SKM-1 (cell line): ENCODE measurements at regions not wholly inside any gene's neighbourhood (a gene's known extent, or its start where the extent isn't known, plus 50 kb on each side); places are given as distances from the start of the nearest gene placed in this dataset.

Experiments used
- DNase-seq: peaks from one replicate; lab custom pipeline; 2025; ENCODE audit not compliant: unreplicated experiment; lab: John Stamatoyannopoulos, UW

GRCh38 chr11:19595840-19596751, 116.5 kb upstream of the NAV2 start:
- DNase-seq = no peak

GRCh38 chr11:19595499-19595839, 117.2 kb upstream of the NAV2 start:
- DNase-seq = no peak

GRCh38 chr11:19594326-19594725, 118.3 kb upstream of the NAV2 start:
- no peak for DNase-seq

GRCh38 chr11:19592842-19593241, 119.8 kb upstream of the NAV2 start:
- DNase-seq = no peak

- DNase-seq = no peak
These were observed 122.9 kb upstream of the NAV2 start for GRCh38 chr11:19589567-19590260.

GRCh38 chr11:19587979-19588378, 124.7 kb upstream of the NAV2 start:
- DNase-seq = no peak

GRCh38 chr11:19580646-19581045, 132.0 kb upstream of the NAV2 start:
- no peak for DNase-seq

- no peak for DNase-seq
These were observed 132.7 kb upstream of the NAV2 start for GRCh38 chr11:19579957-19580356.

- no peak for DNase-seq
These were observed 133.8 kb upstream of the NAV2 start for GRCh38 chr11:19578871-19579270.

GRCh38 chr11:19577976-19578619, 134.5 kb upstream of the NAV2 start:
- DNase-seq = no peak

- no peak for DNase-seq
These were observed 135.2 kb upstream of the NAV2 start for GRCh38 chr11:19577391-19577975.

GRCh38 chr11:19576903-19577302, 135.7 kb upstream of the NAV2 start:
- no peak for DNase-seq

- no peak for DNase-seq
These were observed 136.6 kb upstream of the NAV2 start for GRCh38 chr11:19576054-19576453.

- no peak for DNase-seq
These were observed 137.7 kb upstream of the NAV2 start for GRCh38 chr11:19574916-19575315.

- DNase-seq = no peak
These were observed 139.0 kb upstream of the NAV2 start for GRCh38 chr11:19573666-19574065.

- DNase-seq = no peak
These were observed 140.7 kb upstream of the NAV2 start for GRCh38 chr11:19571906-19572305.

- no peak for DNase-seq
These were observed 141.7 kb upstream of the NAV2 start for GRCh38 chr11:19570889-19571288.

- DNase-seq = no peak
These were observed 144.6 kb upstream of the NAV2 start for GRCh38 chr11:19567996-19568395.

GRCh38 chr11:19566583-19567379, 145.9 kb upstream of the NAV2 start:
- no peak for DNase-seq

GRCh38 chr11:19565639-19566038, 147.0 kb upstream of the NAV2 start:
- no peak for DNase-seq

- DNase-seq = no peak
These were observed 150.5 kb upstream of the NAV2 start for GRCh38 chr11:19562156-19562555.
